ENCODE measurements at regions not wholly inside any gene's neighbourhood (a gene's known extent, or its start where the extent isn't known, plus 50 kb on each side); places are given as distances from the start of the nearest gene placed in this dataset.

- FAIRE-seq (no peak), DNase-seq (ENCODE audit: low read depth) (no peak)
- Histone ChIP-seq H3K4me3 (ENCODE audit: low read depth, low read length) (no peak overlapping the region), H3K36me3 (ENCODE audit: control insufficient read depth, insufficient read depth, low read length) (no peaks in the 10 kb centered on the region), H3K27me3 (ENCODE audit: control insufficient read depth, insufficient read depth, low read length) (no peaks in the 10 kb centered on the region)
- TF ChIP-seq, protein P1, sequence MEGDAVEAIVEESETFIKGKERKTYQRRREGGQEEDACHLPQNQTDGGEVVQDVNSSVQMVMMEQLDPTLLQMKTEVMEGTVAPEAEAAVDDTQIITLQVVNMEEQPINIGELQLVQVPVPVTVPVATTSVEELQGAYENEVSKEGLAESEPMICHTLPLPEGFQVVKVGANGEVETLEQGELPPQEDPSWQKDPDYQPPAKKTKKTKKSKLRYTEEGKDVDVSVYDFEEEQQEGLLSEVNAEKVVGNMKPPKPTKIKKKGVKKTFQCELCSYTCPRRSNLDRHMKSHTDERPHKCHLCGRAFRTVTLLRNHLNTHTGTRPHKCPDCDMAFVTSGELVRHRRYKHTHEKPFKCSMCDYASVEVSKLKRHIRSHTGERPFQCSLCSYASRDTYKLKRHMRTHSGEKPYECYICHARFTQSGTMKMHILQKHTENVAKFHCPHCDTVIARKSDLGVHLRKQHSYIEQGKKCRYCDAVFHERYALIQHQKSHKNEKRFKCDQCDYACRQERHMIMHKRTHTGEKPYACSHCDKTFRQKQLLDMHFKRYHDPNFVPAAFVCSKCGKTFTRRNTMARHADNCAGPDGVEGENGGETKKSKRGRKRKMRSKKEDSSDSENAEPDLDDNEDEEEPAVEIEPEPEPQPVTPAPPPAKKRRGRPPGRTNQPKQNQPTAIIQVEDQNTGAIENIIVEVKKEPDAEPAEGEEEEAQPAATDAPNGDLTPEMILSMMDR (IDR thresholded peaks at IDR 0.05; ENCODE audit: insufficient read depth, low read length, severe bottlenecking) = no peak
These were observed 417.2 kb downstream of the COG6 start for GRCh38 chr13:40072663-40073120.

- TF ChIP-seq, protein P1 (IDR thresholded peaks at IDR 0.05; ENCODE audit: insufficient read depth, low read length, severe bottlenecking) = no peak
- FAIRE-seq = no peak
- H3K27me3 ChIP-seq (ENCODE audit: control insufficient read depth, insufficient read depth, low read length) = no peaks in the 10 kb centered on the region
- DNase-seq (ENCODE audit: low read depth) = no peak
- no peak overlapping the region for H3K4me3 ChIP-seq (ENCODE audit: low read depth, low read length)
- no peaks in the 10 kb centered on the region for H3K36me3 ChIP-seq (ENCODE audit: control insufficient read depth, insufficient read depth, low read length)
These were observed 418.9 kb downstream of the COG6 start for GRCh38 chr13:40074338-40074737.

DNA sequence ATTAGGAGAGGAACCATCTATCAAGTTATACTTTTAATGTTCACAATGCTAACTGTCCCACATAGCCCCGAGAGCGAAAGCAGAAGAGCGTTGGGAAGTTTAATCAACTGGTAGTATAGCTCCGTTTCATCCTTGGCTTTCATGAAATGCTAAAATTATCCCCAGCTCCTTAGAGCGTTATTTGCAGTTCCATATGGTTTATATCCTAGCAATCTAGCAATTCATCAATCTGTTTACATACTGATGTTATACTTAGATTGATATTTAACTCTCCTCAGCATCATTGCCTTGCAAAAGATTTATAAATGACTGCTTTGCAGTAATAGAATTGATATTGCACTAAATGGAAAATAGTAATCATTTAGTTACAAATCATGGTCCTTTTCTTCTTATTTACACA, 419.8 kb downstream of the COG6 start:
- Histone ChIP-seq H3K27me3 (ENCODE audit: control insufficient read depth, insufficient read depth, low read length) (no peaks in the 10 kb centered on the region), H3K4me3 (ENCODE audit: low read depth, low read length) (no peak overlapping the region), H3K36me3 (ENCODE audit: control insufficient read depth, insufficient read depth, low read length) (no peaks in the 10 kb centered on the region)
- TF ChIP-seq, protein P1 (IDR thresholded peaks at IDR 0.05; ENCODE audit: insufficient read depth, low read length, severe bottlenecking) = no peak
- no peak for DNase-seq (ENCODE audit: low read depth)
- FAIRE-seq = no peak

DNA sequence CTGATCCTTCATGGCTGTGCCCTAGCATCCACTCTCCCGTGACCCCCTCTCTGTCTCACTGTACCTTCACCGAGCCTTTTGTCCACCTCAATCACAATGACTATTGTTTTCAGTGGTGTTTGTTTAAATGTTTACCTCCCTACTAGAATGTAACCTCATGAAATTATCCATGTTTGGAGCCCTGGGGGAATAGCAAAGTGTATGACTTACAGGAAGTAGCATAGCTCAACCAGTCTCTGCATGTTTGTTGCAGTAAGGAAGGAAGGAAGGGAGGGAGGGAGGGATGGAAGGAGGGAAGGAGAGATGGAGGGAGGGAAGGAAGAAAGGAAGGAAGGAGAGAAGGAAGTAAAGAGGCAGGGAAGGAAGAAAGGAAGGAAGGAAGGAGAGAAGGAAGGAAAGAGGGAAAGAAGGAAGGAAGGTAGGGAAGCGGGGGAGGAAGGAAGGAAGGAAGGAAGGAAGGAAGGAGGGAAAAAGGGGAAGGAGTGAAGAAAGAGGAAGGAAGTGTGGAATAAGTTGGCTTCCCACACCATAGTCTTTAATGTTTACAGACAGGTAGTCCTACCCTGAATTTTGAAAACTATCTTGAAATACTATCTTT, 421.4 kb downstream of the COG6 start:
- Histone ChIP-seq H3K36me3 (ENCODE audit: control insufficient read depth, insufficient read depth, low read length) (no peaks in the 10 kb centered on the region), H3K27me3 (ENCODE audit: control insufficient read depth, insufficient read depth, low read length) (no peaks in the 10 kb centered on the region), H3K4me3 (ENCODE audit: low read depth, low read length) (no peak overlapping the region)
- TF ChIP-seq, protein P1 (IDR thresholded peaks at IDR 0.05; ENCODE audit: insufficient read depth, low read length, severe bottlenecking) = no peak
- FAIRE-seq (no peak), DNase-seq (ENCODE audit: low read depth) (peak; percentile 87)

DNA sequence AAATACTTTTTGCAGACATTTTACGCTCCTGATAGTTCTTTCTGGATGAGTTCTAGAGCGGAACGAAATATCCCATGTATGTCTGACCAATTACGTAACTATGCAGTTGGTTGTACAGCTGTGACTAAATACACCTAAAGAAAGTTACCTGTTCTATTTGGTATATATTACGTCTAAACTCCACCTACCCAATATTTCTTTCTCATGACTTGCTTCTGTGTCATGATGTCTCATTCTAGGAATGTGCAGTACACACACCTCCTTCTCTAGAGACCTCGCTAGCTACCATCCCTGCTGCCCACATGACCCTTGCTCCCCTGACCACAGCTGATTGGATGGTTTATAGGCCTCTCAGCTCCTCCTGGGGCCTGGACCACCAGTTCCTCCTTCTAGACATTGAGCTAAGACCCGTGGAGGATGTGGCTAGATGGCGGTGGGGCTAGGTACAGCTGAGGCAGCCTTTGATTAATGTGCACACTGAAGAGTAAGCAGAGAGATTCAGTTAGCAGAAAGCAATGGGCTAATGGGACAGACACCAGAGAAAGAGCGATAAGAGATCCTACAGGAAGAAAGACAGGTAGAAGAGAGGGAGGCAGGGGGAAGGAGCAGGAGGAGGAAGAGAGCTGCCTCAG, 422.1 kb downstream of the COG6 start:
- Histone ChIP-seq H3K36me3 (ENCODE audit: control insufficient read depth, insufficient read depth, low read length) (no peaks in the 10 kb centered on the region), H3K4me3 (ENCODE audit: low read depth, low read length) (no peak overlapping the region), H3K27me3 (ENCODE audit: control insufficient read depth, insufficient read depth, low read length) (no peaks in the 10 kb centered on the region)
- TF ChIP-seq, protein P1 (IDR thresholded peaks at IDR 0.05; ENCODE audit: insufficient read depth, low read length, severe bottlenecking) = no peak
- DNase-seq (ENCODE audit: low read depth) = peak; percentile 96
- FAIRE-seq = no peak

All from bronchial epithelial cell (primary cell).